ENCODE measurements at regions not wholly inside any gene's neighbourhood (a gene's known extent, or its start where the extent isn't known, plus 50 kb on each side); places are given as distances from the start of the nearest gene placed in this dataset.

DNA sequence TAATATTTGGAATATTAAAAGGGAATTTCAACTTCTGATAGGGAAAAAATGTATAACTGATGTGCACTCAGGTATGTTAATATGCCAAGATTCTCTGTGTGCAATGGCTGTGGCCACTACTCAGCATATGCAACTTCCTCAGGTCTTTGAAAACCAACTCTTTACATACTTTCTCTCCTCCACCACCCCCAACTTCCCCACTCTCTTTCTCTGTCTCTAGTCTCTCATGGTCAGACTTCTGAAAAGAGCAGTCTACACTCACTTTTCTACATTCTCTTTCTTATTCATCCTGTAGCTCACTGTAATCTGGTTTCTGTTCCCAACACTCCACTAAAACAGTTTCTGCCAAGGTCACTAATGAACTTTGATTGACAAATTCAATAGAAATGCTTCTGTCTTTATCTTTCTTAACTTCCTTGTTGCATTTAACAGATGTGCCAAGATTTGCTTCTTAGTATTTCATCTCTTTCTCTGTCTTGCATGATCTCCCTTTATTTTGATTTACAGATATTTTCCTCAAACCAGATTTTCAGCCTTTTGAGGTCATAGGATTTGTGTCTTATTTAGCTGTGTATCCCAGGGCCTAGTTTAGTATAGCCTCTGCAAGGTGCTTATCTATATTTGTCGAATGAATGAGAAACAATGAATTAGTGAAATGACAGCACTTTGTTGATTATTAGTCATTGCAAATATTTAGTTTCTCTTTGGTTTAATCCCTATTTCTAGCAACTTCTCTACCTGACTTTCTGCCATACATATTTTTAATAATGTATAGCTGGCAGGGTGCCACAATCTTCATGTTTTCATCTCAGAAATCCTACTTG lies 168.9 kb downstream of the LMO4 start:
- no peak for TF ChIP-seq POLR2A (IDR thresholded peaks at IDR 0.05)
- TF ChIP-seq EP300 (IDR thresholded peaks at IDR 0.05; ENCODE audit: low read depth) = no peak
- TF ChIP-seq, protein P1, sequence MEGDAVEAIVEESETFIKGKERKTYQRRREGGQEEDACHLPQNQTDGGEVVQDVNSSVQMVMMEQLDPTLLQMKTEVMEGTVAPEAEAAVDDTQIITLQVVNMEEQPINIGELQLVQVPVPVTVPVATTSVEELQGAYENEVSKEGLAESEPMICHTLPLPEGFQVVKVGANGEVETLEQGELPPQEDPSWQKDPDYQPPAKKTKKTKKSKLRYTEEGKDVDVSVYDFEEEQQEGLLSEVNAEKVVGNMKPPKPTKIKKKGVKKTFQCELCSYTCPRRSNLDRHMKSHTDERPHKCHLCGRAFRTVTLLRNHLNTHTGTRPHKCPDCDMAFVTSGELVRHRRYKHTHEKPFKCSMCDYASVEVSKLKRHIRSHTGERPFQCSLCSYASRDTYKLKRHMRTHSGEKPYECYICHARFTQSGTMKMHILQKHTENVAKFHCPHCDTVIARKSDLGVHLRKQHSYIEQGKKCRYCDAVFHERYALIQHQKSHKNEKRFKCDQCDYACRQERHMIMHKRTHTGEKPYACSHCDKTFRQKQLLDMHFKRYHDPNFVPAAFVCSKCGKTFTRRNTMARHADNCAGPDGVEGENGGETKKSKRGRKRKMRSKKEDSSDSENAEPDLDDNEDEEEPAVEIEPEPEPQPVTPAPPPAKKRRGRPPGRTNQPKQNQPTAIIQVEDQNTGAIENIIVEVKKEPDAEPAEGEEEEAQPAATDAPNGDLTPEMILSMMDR (IDR thresholded peaks at IDR 0.05) = no peak
